PC-3 (cell line): ENCODE measurements at regions not wholly inside any gene's neighbourhood (a gene's known extent, or its start where the extent isn't known, plus 50 kb on each side); places are given as distances from the start of the nearest gene placed in this dataset.
A peak's percentile ranks its signal among the peaks of the same experiment; 100 is the strongest.

Source experiments
- ATAC-seq: fragments of 200-7000 bp; cut with Tn5 transposase; 2 replicates; pipeline ENCODE4 v1.9.1; 2020; ENCODE audit warnings: mild to moderate bottlenecking, moderate library complexity
- BruUV-seq: library from RNA; stranded (reverse); fragments of 400-500 nt; replicated peaks from 2 replicates; lab custom pipeline; 2021; lab: Mats Ljungman, UMichigan
- CTCF ChIA-PET: fragments of 300-600 bp; sonication (Branson Sonifier 250); formaldehyde crosslinking; loops from one replicate; lab custom pipeline; 2022; ENCODE audit warnings: antibody characterized with exemption; lab: Charles Lee
- POLR2A ChIA-PET: fragments of 300-600 bp; sonication (Branson Sonifier 250); formaldehyde crosslinking; loops from one replicate; lab custom pipeline; 2022; ENCODE audit warnings: antibody characterized with exemption; ENCODE audit not compliant: unreplicated experiment; lab: Charles Lee
- DNase-seq: peaks from one replicate; pipeline ENCODE4 v3.0.0-alpha.2; 2015
- H2AFZ ChIP-seq: fragments of 300-600 bp; sonication (generic); 2 replicates; pipeline ENCODE4 v1.6.0; 2016; ENCODE audit warnings: antibody characterized with exemption, low read length
- H3F3A ChIP-seq: fragments of 300-600 bp; sonication (generic); one replicate; pipeline ENCODE4 v1.6.0; 2017; ENCODE audit warnings: antibody characterized with exemption, low read length, control low read depth, mild to moderate bottlenecking; ENCODE audit not compliant: unreplicated experiment
- H3K27ac ChIP-seq: fragments of 300-600 bp; sonication (generic); 2 replicates; pipeline ENCODE4 v1.5.1; 2016; ENCODE audit warnings: mild to moderate bottlenecking, low read length
- H3K27me3 ChIP-seq: fragments of 300-600 bp; sonication (generic); 2 replicates; pipeline ENCODE4 v1.6.1; 2016; ENCODE audit warnings: low read length, mixed read lengths
- H3K36me3 ChIP-seq: fragments of 300-600 bp; sonication (generic); 2 replicates; pipeline ENCODE4 v1.6.1; 2016; ENCODE audit warnings: low read depth, mixed run types, low read length, mixed read lengths
- H3K4me1 ChIP-seq: fragments of 300-600 bp; sonication (generic); 2 replicates; pipeline ENCODE4 v1.5.1; 2016; ENCODE audit warnings: low read length; ENCODE audit not compliant: insufficient read depth
- H3K4me2 ChIP-seq: fragments of 300-600 bp; sonication (generic); 2 replicates; pipeline ENCODE4 v1.6.0; 2016; ENCODE audit warnings: low read length
- H3K4me3 ChIP-seq: fragments of 300-600 bp; sonication (generic); 2 replicates; pipeline ENCODE4 v1.5.1; 2016; ENCODE audit warnings: mild to moderate bottlenecking, low read length, mixed read lengths
- H3K79me2 ChIP-seq: fragments of 300-600 bp; sonication (generic); 2 replicates; pipeline ENCODE4 v1.6.1; 2017; ENCODE audit warnings: low read length, mixed read lengths
- H3K9ac ChIP-seq: fragments of 300-600 bp; sonication (generic); 2 replicates; pipeline ENCODE4 v1.6.0; 2016; ENCODE audit warnings: mild to moderate bottlenecking, low read length
- H3K9me2 ChIP-seq: fragments of 300-600 bp; sonication (generic); replicated peaks from 2 replicates; pipeline ENCODE4 v1.6.1; 2016; ENCODE audit warnings: mixed run types, low read length, mixed read lengths
- H3K9me3 ChIP-seq: fragments of 300-600 bp; sonication (generic); 2 replicates; pipeline ENCODE4 v1.6.1; 2016; ENCODE audit warnings: low read length, mixed read lengths
- H4K20me1 ChIP-seq: fragments of 300-600 bp; sonication (generic); 2 replicates; pipeline ENCODE4 v1.6.1; 2016; ENCODE audit warnings: low read length, mixed read lengths
- CTCF ChIP-seq: fragments of 300-600 bp; sonication (generic); conservative IDR thresholded peaks from 2 replicates; pipeline ENCODE4 v1.5.1; 2017; ENCODE audit warnings: antibody characterized with exemption, low read depth, mild to moderate bottlenecking, low read length
- EZH2 ChIP-seq: fragments of 300-600 bp; sonication (generic); IDR thresholded peaks from one replicate; pipeline ENCODE4 v1.6.1; 2017; ENCODE audit warnings: antibody characterized with exemption, mild to moderate bottlenecking, low read length; ENCODE audit not compliant: unreplicated experiment
- EZH2phosphoT487 ChIP-seq: fragments of 300-600 bp; sonication (generic); IDR thresholded peaks from 2 replicates; pipeline ENCODE4 v1.6.1; 2018; ENCODE audit warnings: mild to moderate bottlenecking, antibody characterized with exemption, low read length, borderline replicate concordance
- intact Hi-C: fragments of 100-400 bp; cut with micrococcal nuclease; formaldehyde crosslinking; loops from 2 replicates; pipeline ENCODE4 v1.9.0; 2023

- Histone ChIP-seq H3K27ac (no peak overlapping the region), H3K9me2 (no peaks in the 10 kb centered on the region), H3K9me3 (no peaks in the 10 kb centered on the region), H3K4me3 (no peak overlapping the region), H3K9ac (no peak overlapping the region), H3F3A (no peaks in the 10 kb centered on the region), H3K27me3 (no peaks in the 10 kb centered on the region), H3K4me1 (no peaks in the 10 kb centered on the region), H4K20me1 (no peaks in the 10 kb centered on the region), H2AFZ (no peak overlapping the region), H3K4me2 (no peak overlapping the region), H3K79me2 (no peaks in the 10 kb centered on the region), H3K36me3 (no peaks in the 10 kb centered on the region)
- ChIA-PET POLR2A (no interaction called here), CTCF (no interaction called here)
- ATAC-seq (no peak), DNase-seq (no peak)
- intact Hi-C loops = no loop called here
- TF ChIP-seq EZH2phosphoT487 (no peak), CTCF (no peak), EZH2 (no peak)
- no TSS peak for BruUV-seq
Measured at GRCh38 chr19:28634019-28634328, 579.0 kb downstream of the UQCRFS1 start.

GRCh38 chr19:28633319-28634018 lies 579.5 kb downstream of the UQCRFS1 start:
- H3K9me3 ChIP-seq = no peaks in the 10 kb centered on the region
- no peak overlapping the region for H3K27ac ChIP-seq
- ATAC-seq (no peak), DNase-seq (peak; percentile 3)
- ChIA-PET POLR2A (no interaction called here), CTCF (no interaction called here)
- no peak overlapping the region for H3K4me2 ChIP-seq
- no TSS peak for BruUV-seq
- H3K79me2 ChIP-seq = no peaks in the 10 kb centered on the region
- intact Hi-C loops = no loop called here
- no peaks in the 10 kb centered on the region for H3K36me3 ChIP-seq
- no peaks in the 10 kb centered on the region for H3F3A ChIP-seq
- no peaks in the 10 kb centered on the region for H3K4me1 ChIP-seq
- no peaks in the 10 kb centered on the region for H3K9me2 ChIP-seq
- H3K27me3 ChIP-seq = no peaks in the 10 kb centered on the region
- no peak overlapping the region for H3K9ac ChIP-seq
- no peak overlapping the region for H2AFZ ChIP-seq
- no peak overlapping the region for H3K4me3 ChIP-seq
- H4K20me1 ChIP-seq = no peaks in the 10 kb centered on the region
- TF ChIP-seq EZH2 (no peak), CTCF (peak; percentile 52; the same call in 1 of the 2 replicates)

- no TSS peak for BruUV-seq
- Histone ChIP-seq H3K36me3 (no peaks in the 10 kb centered on the region), H3K9ac (no peak overlapping the region), H3K9me3 (no peaks in the 10 kb centered on the region), H3K9me2 (no peaks in the 10 kb centered on the region), H3F3A (no peaks in the 10 kb centered on the region), H4K20me1 (no peaks in the 10 kb centered on the region), H3K4me2 (no peak overlapping the region), H3K79me2 (no peaks in the 10 kb centered on the region), H3K27me3 (no peaks in the 10 kb centered on the region), H3K4me1 (no peaks in the 10 kb centered on the region), H3K4me3 (no peak overlapping the region), H2AFZ (no peak overlapping the region), H3K27ac (no peak overlapping the region)
- CTCF ChIA-PET = no interaction called here
- POLR2A ChIA-PET = no interaction called here
- TF ChIP-seq EZH2phosphoT487 = no peak
- no peak for TF ChIP-seq CTCF
- DNase-seq = no peak
- ATAC-seq = no peak
- intact Hi-C loops = no loop called here
Measured at GRCh38 chr19:28632371-28633080, 580.4 kb downstream of the UQCRFS1 start.
